ENCODE measurements at regions not wholly inside any gene's neighbourhood (a gene's known extent, or its start where the extent isn't known, plus 50 kb on each side); places are given as distances from the start of the nearest gene placed in this dataset.
"Not testable (repeated sequence)": the region's sequence is repeated elsewhere in the genome, so short reads cannot be mapped to it uniquely, and the experiment has no call there.

GRCh38 chr4:165813606-165814005, 59.4 kb upstream of the TLL1 start:
- DNase-seq (ENCODE audit: low spot score) (no peak), ATAC-seq (no peak)

GRCh38 chr4:165814256-165815020, 58.6 kb upstream of the TLL1 start:
- ATAC-seq, result no peak
- DNase-seq (ENCODE audit: low spot score), result no peak

- ATAC-seq; DNase-seq (ENCODE audit: low spot score): not testable (repeated sequence)
Observed at GRCh38 chr4:165819126-165819525, 53.9 kb upstream of the TLL1 start.

All from left lobe of liver (tissue), 2 donors.